Astrocyte of the hippocampus (primary cell): ENCODE measurements at regions not wholly inside any gene's neighbourhood (a gene's known extent, or its start where the extent isn't known, plus 50 kb on each side); places are given as distances from the start of the nearest gene placed in this dataset.

Experiments used
- DNase-seq: peaks from one replicate; pipeline ENCODE4 v3.0.0; 2011; ENCODE audit warnings: low read depth, low spot score

GRCh38 chr14:96931751-96932150, 134.6 kb downstream of the VRK1 start:
- DNase-seq: no peak

DNA sequence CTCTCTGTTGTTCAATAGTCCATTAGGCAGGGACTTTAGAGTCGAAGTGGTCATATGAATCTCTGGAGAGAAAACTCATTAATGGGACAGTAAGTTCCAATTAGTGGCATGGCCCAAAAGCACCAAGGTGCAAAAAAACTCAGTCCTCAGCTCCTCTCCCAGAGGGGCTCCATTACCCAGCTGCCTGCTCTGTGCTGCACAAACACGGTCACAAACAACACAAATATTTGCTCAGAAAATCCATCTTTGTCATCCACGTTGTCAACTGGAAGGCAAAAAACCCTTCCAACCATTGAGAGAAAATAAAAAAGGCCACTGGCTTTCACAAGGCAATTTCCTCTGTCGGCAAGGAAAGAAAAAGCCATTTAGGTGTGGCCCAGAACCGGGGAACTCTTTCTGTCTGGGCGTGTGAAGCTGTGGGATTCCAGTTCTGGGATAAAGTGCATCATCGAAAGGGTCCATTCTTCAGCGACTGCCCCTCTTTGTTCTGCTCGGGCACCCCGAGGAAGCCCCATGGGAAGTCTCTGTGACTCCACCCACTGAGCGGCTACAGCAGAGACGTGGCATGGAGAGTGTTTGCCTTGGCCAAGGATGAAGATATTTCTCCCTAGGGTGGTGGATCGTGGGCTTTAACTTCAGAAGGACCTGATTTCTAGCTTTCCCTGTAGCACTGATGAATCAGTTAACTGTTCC, 137.6 kb downstream of the VRK1 start:
- no peak for DNase-seq

GRCh38 chr14:96938946-96939345, 141.8 kb downstream of the VRK1 start:
- DNase-seq: no peak

DNA sequence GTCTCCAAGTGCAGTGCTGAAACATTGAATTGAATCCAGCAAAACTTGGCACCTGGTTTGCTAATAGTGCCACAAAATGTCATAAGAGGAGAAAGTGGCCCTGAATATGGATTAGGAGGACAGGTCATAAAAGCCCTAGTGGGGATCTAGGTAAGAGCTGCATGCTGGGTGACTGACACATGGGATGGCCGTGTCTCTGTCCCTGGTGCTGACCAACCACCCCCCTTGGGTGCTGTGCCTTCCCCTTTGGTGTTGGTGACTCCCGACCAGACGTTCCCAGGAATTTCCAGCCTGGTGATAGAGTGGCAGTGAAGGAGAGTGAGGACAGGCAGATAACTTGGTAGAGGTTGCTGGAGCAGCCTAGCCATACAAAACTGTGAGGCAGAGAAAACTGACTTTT, 142.8 kb downstream of the VRK1 start:
- peak; percentile 28 for DNase-seq

DNA sequence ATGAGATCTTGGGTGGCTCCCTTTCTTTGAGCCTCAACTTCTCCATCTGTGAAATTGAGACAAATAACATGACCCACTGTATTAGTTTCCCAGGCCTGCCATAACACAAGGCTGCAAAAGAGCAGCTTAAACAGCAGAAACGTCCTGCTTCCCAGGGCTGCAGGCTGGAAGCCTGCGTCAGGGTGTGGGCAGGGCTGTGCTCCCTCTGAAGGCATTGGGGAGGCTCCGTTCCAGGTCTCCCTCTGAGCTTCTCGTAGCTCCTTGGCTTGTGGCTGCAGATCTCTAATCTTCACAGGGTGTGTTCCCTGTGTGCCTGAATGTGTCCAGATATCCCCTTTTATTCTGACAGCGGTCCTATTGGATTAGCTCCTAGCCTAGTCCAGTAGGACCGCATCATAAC, 147.1 kb downstream of the VRK1 start:
- DNase-seq: no peak

GRCh38 chr14:96945721-96946120, 148.5 kb downstream of the VRK1 start:
- DNase-seq: no peak

DNA sequence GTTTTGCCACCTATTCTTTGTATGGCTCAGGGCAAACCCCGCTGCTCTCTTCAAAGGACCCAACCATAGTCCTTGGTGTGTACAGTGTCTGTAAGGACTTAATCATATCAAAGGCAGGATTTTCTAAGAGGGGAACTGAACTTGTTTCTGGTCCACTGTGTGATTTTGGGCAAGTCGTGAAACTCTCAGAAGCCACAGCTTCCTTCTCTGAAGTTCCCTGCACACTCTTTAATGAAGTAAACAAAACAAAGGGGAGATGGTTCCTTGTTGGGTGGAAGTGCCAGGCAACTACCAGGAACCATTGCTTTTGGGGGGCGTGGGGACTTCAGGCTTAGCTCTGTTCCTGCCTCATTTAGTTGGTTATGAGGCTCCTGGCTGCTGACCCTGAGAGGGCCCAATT, 152.4 kb downstream of the VRK1 start:
- DNase-seq: no peak

DNA sequence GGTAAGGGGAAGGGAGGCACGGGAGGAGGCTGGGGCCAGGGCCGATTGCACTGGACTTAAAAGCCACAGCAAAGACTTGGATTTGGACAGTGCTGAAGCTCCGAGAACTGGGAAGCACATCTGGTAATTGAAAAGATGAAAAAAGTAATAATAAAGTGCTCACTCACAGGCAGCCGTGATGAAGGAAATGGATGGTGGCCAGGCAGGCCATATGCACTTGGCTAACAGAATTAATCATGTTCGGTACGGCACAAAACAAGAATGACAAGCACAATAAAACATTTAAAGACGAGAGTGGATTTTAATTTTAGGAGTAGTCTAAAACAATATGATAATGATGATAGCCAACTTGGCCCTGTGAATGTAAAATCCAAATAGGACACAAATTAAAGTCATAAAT, 154.3 kb downstream of the VRK1 start:
- no peak for DNase-seq

- DNase-seq: no peak
Observed at GRCh38 chr14:96953087-96953874, 156.1 kb downstream of the VRK1 start.

DNA sequence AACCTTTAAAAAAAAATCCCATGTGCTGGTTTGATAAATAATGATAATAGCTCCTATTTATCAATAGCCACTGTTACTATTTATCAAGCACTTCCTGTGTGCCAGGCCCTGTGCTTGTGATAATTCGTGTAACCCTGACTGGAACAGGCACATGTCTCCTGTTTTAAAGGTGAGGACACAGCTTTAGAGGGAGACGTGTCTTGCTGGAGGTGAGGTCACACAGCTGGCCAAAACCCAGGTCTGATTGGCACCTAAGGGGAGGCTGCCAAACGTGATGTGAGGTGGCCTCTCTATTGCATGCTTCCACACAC, 156.6 kb downstream of the VRK1 start:
- DNase-seq: no peak

DNA sequence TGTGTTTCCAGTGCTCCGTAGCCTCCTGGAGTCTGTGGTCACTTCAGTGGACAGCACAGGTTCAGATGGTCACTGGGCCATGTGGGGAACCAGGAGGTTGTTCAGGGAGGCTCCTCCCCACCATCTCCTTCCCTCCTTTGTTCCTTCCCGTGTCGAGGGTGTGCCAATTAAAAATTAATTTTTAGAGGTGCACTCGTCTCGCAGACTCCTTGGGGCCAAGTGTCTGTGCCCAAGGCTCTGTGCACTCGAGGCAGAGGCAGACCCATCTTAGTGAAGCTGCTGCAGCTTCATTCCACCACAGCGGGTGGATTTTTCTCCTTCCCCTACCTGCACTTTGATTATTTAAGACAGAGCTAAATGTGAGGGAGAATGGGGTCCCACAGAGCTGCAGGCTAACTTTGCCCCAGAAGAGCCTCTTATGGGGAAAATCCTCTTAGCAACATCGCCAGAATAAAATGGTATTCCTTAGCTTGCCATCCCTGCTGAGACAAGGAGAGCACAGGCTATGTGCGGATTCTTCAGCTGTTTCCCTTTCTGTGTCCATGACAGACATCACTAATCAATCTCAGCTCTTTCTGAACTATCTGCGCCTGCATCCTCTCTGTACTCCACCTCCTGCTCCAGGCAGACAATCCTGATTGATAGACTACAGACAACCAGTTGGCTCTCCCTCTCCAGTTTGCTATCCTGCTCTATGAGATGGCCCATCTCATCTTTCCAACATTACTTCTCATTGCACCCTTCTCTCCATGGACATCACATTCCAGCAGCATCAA, 159.5 kb downstream of the VRK1 start:
- DNase-seq: no peak

DNA sequence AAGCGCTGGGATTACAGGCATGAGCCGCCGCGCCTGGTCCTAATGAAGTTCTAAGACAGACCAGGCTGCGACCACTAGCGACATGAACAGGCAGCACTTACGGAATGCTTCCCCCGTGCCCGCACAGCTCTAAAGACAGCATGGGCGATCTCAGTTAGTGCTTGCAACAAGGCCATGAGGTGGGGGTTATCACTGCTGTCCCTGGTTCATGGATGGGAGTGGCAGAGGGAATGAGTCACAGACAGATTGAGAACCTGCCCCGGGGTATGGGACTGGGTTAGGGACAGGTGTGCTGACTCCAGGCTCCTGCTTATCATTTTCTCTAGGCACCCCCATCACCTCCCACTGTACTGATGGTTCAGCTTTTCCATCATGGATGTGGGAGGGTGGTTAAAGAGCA, 160.9 kb downstream of the VRK1 start:
- DNase-seq: no peak

DNA sequence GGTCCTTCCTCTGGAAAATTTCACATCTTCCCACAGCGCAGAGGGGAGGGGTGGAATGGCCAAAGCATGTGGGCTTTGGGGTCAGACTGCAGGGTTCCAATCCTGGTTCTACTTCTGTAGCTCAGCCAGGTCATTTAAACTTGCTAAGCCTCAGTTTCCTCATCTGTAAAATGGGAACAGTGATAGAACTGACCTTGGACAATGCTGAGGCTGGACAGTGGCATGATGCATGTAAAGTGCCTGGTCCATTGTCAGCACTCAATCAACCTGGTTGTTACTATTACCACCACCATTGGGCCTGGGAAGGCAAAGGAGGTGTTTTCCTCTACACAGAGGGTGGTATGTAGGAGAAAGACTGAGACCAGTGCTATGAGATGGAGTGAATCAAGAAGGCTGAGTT, 162.8 kb downstream of the VRK1 start:
- no peak for DNase-seq

DNA sequence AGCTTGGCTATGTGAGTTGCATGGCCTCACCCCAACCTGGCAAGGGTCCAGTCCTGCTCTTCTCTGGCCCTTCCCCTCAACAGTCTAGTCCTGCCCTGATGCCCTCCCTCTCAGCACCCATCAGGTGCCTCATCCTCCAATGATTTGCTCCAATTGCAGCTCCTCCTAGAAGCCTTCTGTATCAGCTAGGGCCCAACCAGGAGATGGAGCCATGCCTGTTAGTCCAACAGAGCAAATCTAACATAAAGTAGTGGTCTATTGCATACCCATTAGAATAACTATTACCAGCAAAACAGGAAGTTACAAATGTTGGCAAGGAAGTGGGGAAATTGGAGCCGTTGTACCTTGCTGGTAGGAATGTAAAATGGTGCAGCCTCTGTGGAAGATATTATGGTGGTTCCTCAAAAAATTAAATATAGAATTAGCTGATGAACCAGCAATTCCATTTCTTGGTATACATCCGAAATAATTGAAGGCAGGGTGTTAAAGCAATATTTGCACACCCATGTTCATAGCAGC, 163.5 kb downstream of the VRK1 start:
- DNase-seq: no peak

GRCh38 chr14:96961895-96962294, 164.7 kb downstream of the VRK1 start:
- DNase-seq: no peak

DNA sequence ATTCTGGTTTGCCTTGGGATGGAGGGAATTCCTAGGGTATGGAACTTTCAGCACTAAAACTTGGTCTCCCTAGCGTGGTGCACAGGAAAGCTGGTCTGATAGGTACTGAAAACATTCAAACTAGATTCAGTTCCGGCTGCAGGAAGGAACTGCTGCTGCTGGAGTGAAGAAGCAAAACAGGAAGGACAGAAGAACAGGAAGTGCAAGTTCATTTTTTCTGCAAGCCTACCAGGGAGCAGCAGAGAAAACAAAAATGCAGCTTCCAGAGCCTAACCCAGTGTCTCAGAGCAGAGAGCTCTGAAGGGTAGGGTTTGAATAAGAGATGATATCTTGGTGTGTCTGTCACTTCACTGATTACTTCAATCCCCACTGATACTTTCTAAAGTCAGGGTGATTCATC, 165.2 kb downstream of the VRK1 start:
- no peak for DNase-seq

GRCh38 chr14:96964726-96965415, 167.7 kb downstream of the VRK1 start:
- no peak for DNase-seq

DNA sequence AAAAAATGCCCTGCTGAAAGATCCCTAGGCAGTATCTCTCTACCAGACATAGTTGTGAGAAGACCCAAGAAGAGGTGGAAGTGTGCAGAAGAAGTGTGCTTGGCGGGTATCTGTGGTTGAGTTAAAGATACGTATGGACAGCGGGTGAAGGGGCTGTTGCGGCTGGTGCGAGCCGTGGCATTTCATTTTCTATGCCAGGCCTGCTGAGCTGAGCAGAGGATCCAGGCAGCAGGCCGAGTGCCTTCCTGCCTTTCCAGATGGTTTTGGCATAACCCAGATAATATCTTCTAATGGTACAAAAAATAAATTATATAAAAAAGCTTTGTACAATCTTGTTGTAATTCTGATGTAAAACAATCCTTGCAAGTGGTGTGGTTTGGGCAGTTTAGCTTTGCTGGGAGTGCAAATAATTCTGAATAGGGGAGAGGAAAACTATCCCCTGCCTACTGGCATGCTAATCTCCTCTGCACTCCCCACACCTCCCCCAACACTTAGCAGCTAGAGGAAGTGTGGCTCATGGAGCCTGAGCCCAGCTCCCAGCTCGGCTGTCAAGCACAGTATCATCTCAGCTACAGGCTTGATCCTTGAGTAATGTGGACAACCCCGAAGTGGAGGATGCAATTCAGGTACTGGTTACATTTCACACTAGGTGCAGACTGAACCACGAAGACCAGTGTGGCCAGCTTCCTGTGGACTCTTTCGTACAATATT, 168.9 kb downstream of the VRK1 start:
- DNase-seq: no peak

DNA sequence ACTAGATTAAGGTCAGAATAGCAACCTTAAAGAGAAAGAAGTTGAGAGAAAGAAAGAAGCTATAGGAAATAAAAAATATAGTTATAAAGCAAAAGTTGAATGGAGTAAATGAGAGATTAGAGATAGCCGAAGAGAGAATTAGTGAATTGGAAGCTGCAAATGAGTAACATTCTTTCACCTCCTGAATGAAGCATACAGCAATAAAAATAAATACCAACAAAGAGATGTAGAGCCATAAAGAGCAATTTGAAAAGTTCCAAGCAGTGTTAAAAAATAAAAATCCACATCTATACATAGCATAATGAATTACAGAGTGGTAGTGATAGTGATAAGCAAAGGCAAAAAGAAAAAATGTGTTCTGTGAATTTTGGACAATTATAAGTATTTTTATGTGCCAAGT, 177.9 kb downstream of the VRK1 start:
- no peak for DNase-seq

GRCh38 chr14:96978525-96979272, 181.5 kb downstream of the VRK1 start:
- DNase-seq: no peak
